ENCODE measurements at regions not wholly inside any gene's neighbourhood (a gene's known extent, or its start where the extent isn't known, plus 50 kb on each side); places are given as distances from the start of the nearest gene placed in this dataset.

DNA sequence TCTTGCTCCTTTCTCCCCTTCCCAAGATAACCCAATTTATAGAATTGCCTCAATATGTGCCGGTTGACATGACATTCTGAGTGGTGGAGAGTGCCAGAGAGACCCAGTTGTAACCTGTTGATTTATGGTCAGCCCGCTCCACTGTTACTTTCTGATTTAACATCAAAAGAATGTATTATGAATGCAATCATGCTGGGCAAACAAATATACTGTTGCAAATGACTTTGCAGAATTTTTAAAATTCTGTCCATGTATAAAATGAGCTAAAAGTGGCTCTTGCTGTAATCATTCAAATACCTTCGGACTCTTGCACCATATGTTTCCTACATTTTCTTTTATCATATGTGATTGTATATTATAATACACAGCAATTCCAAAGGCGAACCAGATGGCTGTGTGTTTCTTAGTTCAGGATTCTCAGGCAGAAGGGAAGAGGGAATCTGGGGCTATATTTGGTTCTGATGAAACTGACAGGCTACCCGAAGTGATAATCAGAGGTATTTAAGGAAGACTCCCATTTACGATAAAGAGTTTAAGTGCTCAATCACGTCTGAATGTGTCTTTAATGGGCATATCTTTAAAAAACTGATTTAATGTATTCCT is 131.7 kb downstream of the CLCN4 start:
- Histone ChIP-seq H3K27me3 (ENCODE audit: insufficient read depth, low read length) (no peaks in the 10 kb centered on the region), H3K27ac (ENCODE audit: low read length) (no peak overlapping the region), H3K9ac (ENCODE audit: low read depth, low read length) (no peak overlapping the region), H3K4me1 (ENCODE audit: insufficient read depth, low read length) (no peaks in the 10 kb centered on the region), H3K36me3 (ENCODE audit: insufficient read depth, low read depth, low read length) (no peaks in the 10 kb centered on the region), H3K9me3 (ENCODE audit: insufficient read depth, low read depth, low read length) (no peaks in the 10 kb centered on the region), H3K4me3 (ENCODE audit: low read length) (no peak overlapping the region)

GRCh38 chrX:10296576-10296975 is 139.8 kb downstream of the CLCN4 start:
- peaks cover 4% of the 10 kb centered on the region; the same call in 1 of the 2 replicates for H3K9me3 ChIP-seq (ENCODE audit: insufficient read depth, low read depth, low read length)
- H3K9ac ChIP-seq (ENCODE audit: low read depth, low read length) = no peak overlapping the region
- no peak overlapping the region for H3K27ac ChIP-seq (ENCODE audit: low read length)
- no peaks in the 10 kb centered on the region for H3K4me1 ChIP-seq (ENCODE audit: insufficient read depth, low read length)
- H3K27me3 ChIP-seq (ENCODE audit: insufficient read depth, low read length) = no peaks in the 10 kb centered on the region
- no peaks in the 10 kb centered on the region for H3K36me3 ChIP-seq (ENCODE audit: insufficient read depth, low read depth, low read length)
- no peak overlapping the region for H3K4me3 ChIP-seq (ENCODE audit: low read length)

DNA sequence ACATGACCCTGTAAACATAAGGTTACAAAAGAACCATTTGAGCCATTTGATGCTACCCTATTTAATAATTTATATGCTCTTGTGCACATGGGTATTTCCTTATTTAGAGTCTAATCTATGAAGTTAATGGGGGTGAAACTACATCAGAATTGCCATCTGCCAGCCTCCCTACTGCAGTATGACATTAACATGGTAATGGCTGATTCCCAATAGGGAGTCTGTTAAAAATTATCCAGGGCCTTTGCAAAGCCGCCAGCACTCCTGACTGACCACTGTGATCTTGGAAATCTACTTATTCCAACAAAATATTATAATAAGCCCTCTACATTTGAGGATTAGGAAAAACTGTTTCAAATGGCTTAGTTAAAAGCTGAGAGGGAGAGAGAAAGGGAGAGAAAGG is 153.7 kb downstream of the CLCN4 start:
- Histone ChIP-seq H3K9ac (ENCODE audit: low read depth, low read length) (no peak overlapping the region), H3K9me3 (ENCODE audit: insufficient read depth, low read depth, low read length) (no peaks in the 10 kb centered on the region), H3K4me1 (ENCODE audit: insufficient read depth, low read length) (peaks cover 4% of the 10 kb centered on the region; the same call in 1 of the 2 replicates), H3K4me3 (ENCODE audit: low read length) (peak overlapping the region; percentile 26; the same call in 1 of the 2 replicates), H3K27me3 (ENCODE audit: insufficient read depth, low read length) (peaks cover 5% of the 10 kb centered on the region; the same call in 1 of the 2 replicates), H3K36me3 (ENCODE audit: insufficient read depth, low read depth, low read length) (no peaks in the 10 kb centered on the region), H3K27ac (ENCODE audit: low read length) (no peak overlapping the region)

GRCh38 chrX:10314530-10315104 is 157.8 kb downstream of the CLCN4 start:
- Histone ChIP-seq H3K36me3 (ENCODE audit: insufficient read depth, low read depth, low read length) (no peaks in the 10 kb centered on the region), H3K4me1 (ENCODE audit: insufficient read depth, low read length) (peaks cover 4% of the 10 kb centered on the region; the same call in 1 of the 2 replicates), H3K27ac (ENCODE audit: low read length) (no peak overlapping the region), H3K9me3 (ENCODE audit: insufficient read depth, low read depth, low read length) (no peaks in the 10 kb centered on the region), H3K9ac (ENCODE audit: low read depth, low read length) (no peak overlapping the region), H3K4me3 (ENCODE audit: low read length) (no peak overlapping the region), H3K27me3 (ENCODE audit: insufficient read depth, low read length) (no peaks in the 10 kb centered on the region; the same call in 1 of the 2 replicates)

GRCh38 chrX:10325611-10326010 is 168.8 kb downstream of the CLCN4 start:
- H3K9me3 ChIP-seq (ENCODE audit: insufficient read depth, low read depth, low read length) = no peaks in the 10 kb centered on the region
- no peak overlapping the region for H3K4me3 ChIP-seq (ENCODE audit: low read length)
- no peak overlapping the region for H3K27ac ChIP-seq (ENCODE audit: low read length)
- H3K36me3 ChIP-seq (ENCODE audit: insufficient read depth, low read depth, low read length) = no peaks in the 10 kb centered on the region
- no peaks in the 10 kb centered on the region for H3K4me1 ChIP-seq (ENCODE audit: insufficient read depth, low read length)
- H3K27me3 ChIP-seq (ENCODE audit: insufficient read depth, low read length) = no peaks in the 10 kb centered on the region
- no peak overlapping the region for H3K9ac ChIP-seq (ENCODE audit: low read depth, low read length)

DNA sequence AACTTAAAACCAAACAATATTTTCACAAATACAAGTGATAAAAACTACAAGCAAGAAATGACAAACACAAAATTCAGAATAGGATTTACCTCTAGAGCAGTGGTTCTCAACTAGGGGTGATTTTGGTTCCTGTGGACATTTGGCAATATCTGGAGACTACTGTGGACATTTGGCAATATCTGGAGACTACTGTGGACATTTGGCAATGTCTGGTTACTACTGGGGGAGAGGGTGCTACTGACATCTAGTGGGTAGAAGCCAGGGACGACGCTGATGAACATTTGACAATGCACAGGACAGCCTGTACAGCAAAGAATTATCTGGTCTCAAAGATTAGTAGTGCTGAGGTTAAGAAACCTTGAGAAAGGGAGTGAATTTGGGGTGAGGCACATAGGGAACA is 169.8 kb downstream of the CLCN4 start:
- Histone ChIP-seq H3K36me3 (ENCODE audit: insufficient read depth, low read depth, low read length) (no peaks in the 10 kb centered on the region), H3K27ac (ENCODE audit: low read length) (no peak overlapping the region), H3K9ac (ENCODE audit: low read depth, low read length) (no peak overlapping the region), H3K4me1 (ENCODE audit: insufficient read depth, low read length) (no peaks in the 10 kb centered on the region), H3K4me3 (ENCODE audit: low read length) (no peak overlapping the region), H3K9me3 (ENCODE audit: insufficient read depth, low read depth, low read length) (no peaks in the 10 kb centered on the region), H3K27me3 (ENCODE audit: insufficient read depth, low read length) (no peaks in the 10 kb centered on the region)

DNA sequence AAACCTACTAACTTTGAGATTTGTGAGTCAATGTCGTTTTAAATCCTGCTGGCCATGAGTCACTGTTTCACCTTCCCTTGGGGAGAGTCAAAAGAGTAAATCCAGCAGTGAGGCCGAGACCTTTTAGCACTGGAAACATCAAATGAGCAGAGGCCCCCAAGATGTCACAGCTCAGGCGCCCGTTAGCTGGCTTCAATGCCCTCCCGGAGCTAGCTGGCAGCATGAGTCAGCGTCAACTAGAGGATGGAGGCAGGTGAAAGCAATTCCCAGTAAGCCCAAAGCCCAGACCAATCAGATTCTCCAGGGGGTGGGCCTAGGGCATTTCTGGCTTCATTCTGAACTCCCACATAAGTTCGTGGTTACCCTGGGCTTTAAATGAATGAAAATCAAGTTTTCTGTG is 170.9 kb downstream of the CLCN4 start:
- Histone ChIP-seq H3K9me3 (ENCODE audit: insufficient read depth, low read depth, low read length) (no peaks in the 10 kb centered on the region), H3K27ac (ENCODE audit: low read length) (no peak overlapping the region), H3K36me3 (ENCODE audit: insufficient read depth, low read depth, low read length) (no peaks in the 10 kb centered on the region), H3K4me1 (ENCODE audit: insufficient read depth, low read length) (0 out of 2 replicates have a peak, but pooled peaks cover 3% of the 10 kb centered on the region), H3K4me3 (ENCODE audit: low read length) (no peak overlapping the region), H3K27me3 (ENCODE audit: insufficient read depth, low read length) (no peaks in the 10 kb centered on the region), H3K9ac (ENCODE audit: low read depth, low read length) (no peak overlapping the region)

DNA sequence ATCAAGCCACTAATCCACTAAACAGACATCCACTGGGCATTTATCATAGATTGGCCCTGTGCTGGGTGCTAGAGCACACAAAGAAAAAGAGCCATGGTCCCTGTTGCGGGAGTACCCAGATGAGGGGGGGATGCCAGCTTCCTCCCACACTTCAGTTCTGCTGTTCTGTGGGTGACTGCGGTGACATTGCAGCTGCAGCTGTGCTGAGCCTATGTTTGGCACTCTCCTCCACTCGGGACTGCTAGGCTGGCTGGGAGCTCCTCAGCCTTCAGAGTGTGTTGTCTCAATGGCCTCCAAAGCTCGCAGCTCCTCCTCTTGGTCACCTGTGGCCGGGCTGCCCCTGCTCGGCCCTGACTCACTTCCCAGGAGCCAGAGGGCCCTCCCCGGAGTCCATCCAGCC is 173.2 kb downstream of the CLCN4 start:
- H3K9ac ChIP-seq (ENCODE audit: low read depth, low read length) = no peak overlapping the region
- H3K4me1 ChIP-seq (ENCODE audit: insufficient read depth, low read length) = 0 out of 2 replicates have a peak, but pooled peaks cover 3% of the 10 kb centered on the region
- no peak overlapping the region for H3K27ac ChIP-seq (ENCODE audit: low read length)
- no peaks in the 10 kb centered on the region for H3K27me3 ChIP-seq (ENCODE audit: insufficient read depth, low read length)
- H3K9me3 ChIP-seq (ENCODE audit: insufficient read depth, low read depth, low read length) = no peaks in the 10 kb centered on the region
- H3K4me3 ChIP-seq (ENCODE audit: low read length) = no peak overlapping the region
- H3K36me3 ChIP-seq (ENCODE audit: insufficient read depth, low read depth, low read length) = no peaks in the 10 kb centered on the region

- no peaks in the 10 kb centered on the region for H3K9me3 ChIP-seq (ENCODE audit: insufficient read depth, low read depth, low read length)
- H3K4me1 ChIP-seq (ENCODE audit: insufficient read depth, low read length) = no peaks in the 10 kb centered on the region
- H3K27ac ChIP-seq (ENCODE audit: low read length) = no peak overlapping the region
- no peaks in the 10 kb centered on the region for H3K27me3 ChIP-seq (ENCODE audit: insufficient read depth, low read length)
- no peak overlapping the region for H3K4me3 ChIP-seq (ENCODE audit: low read length)
- H3K9ac ChIP-seq (ENCODE audit: low read depth, low read length) = no peak overlapping the region
- no peaks in the 10 kb centered on the region for H3K36me3 ChIP-seq (ENCODE audit: insufficient read depth, low read depth, low read length)
Observed at GRCh38 chrX:10341309-10341708, 184.5 kb downstream of the CLCN4 start.

DNA sequence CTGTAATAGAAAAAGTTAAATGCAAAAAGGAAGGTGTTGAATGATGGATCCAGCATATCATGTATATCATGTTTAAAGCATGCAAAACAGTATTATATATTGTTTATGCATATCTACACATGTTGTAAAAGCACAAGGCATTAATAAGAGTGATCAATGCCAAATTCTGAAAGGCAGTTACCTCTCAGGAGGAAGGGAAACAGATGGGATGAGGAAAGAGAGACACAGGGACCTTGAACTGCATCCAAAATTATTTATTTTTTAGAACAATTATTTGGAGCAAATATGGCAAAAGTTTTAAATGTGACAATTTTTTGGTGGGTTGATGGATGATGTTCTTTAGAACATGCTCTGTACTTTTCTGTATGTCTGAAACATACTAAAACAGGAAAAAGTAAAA is 193.4 kb downstream of the CLCN4 start:
- no peak overlapping the region for H3K9ac ChIP-seq (ENCODE audit: low read depth, low read length)
- H3K9me3 ChIP-seq (ENCODE audit: insufficient read depth, low read depth, low read length) = no peaks in the 10 kb centered on the region
- H3K4me1 ChIP-seq (ENCODE audit: insufficient read depth, low read length) = no peaks in the 10 kb centered on the region
- H3K27me3 ChIP-seq (ENCODE audit: insufficient read depth, low read length) = no peaks in the 10 kb centered on the region
- no peaks in the 10 kb centered on the region for H3K36me3 ChIP-seq (ENCODE audit: insufficient read depth, low read depth, low read length)
- H3K27ac ChIP-seq (ENCODE audit: low read length) = no peak overlapping the region
- no peak overlapping the region for H3K4me3 ChIP-seq (ENCODE audit: low read length)

DNA sequence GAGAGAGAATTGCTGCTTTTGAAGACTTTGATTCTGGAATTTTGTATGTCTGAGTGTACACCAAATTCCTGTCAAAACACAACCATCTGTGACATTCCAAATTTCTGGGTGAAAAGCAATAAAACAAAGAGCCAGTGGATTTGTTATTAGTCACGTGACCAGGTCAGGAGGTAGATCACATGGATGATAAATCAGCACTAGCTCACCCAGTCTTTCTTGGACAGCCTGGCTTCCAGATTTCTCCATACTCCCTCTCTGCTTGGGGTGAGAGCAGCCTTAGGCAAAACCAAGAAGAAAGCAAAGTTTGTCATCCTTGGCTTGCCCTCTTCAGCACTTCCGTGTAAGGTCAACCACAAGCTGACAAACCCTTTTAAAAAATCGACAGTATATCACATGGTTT is 194.2 kb downstream of the CLCN4 start:
- H3K27ac ChIP-seq (ENCODE audit: low read length) = no peak overlapping the region
- H3K4me1 ChIP-seq (ENCODE audit: insufficient read depth, low read length) = no peaks in the 10 kb centered on the region

DNA sequence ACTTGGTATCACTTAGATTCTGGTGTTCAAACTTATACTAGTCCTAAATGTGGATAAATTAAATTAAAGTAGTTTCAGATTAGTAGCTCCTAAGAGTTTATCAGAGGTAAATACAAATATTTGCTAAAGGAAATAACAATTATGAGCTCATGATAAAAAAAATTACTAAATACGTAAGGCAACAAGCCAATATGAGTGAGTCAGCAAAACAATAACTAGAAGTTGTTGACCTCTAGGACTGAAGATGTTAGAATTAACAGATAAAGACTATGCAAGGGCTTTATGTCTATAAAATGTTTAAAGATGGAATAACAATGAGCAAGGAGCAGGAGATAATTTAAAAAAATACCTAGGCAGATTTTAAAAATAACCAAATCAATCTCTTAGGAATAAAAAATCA is 195.8 kb downstream of the CLCN4 start:
- H3K27ac ChIP-seq (ENCODE audit: low read length) = no peak overlapping the region

More for the DNA sequence above, 194.2 kb downstream of the CLCN4 start:
- H3K9me3 ChIP-seq (ENCODE audit: insufficient read depth, low read depth, low read length) = no peaks in the 10 kb centered on the region
- H3K9ac ChIP-seq (ENCODE audit: low read depth, low read length) = no peak overlapping the region
- no peak overlapping the region for H3K4me3 ChIP-seq (ENCODE audit: low read length)
- no peaks in the 10 kb centered on the region for H3K27me3 ChIP-seq (ENCODE audit: insufficient read depth, low read length)
- no peaks in the 10 kb centered on the region for H3K36me3 ChIP-seq (ENCODE audit: insufficient read depth, low read depth, low read length)

More for the DNA sequence above, 195.8 kb downstream of the CLCN4 start:
- Histone ChIP-seq H3K9me3 (ENCODE audit: insufficient read depth, low read depth, low read length) (no peaks in the 10 kb centered on the region), H3K4me1 (ENCODE audit: insufficient read depth, low read length) (no peaks in the 10 kb centered on the region), H3K27me3 (ENCODE audit: insufficient read depth, low read length) (no peaks in the 10 kb centered on the region), H3K36me3 (ENCODE audit: insufficient read depth, low read depth, low read length) (no peaks in the 10 kb centered on the region), H3K9ac (ENCODE audit: low read depth, low read length) (no peak overlapping the region), H3K4me3 (ENCODE audit: low read length) (no peak overlapping the region)
